ENCODE measurements at regions not wholly inside any gene's neighbourhood (a gene's known extent, or its start where the extent isn't known, plus 50 kb on each side); places are given as distances from the start of the nearest gene placed in this dataset.

- no peak for DNase-seq (ENCODE audit: low read depth)
Measured at GRCh38 chr21:43302062-43302700, 124.8 kb downstream of the SIK1 start.

GRCh38 chr21:43301409-43302061 lies 125.4 kb downstream of the SIK1 start:
- no peak for DNase-seq (ENCODE audit: low read depth)

GRCh38 chr21:43300496-43301408 lies 126.2 kb downstream of the SIK1 start:
- DNase-seq (ENCODE audit: low read depth), result no peak

- no peak for DNase-seq (ENCODE audit: low read depth)
Measured at GRCh38 chr21:43299441-43300277, 127.3 kb downstream of the SIK1 start.

GRCh38 chr21:43298546-43299440 lies 128.1 kb downstream of the SIK1 start:
- no peak for DNase-seq (ENCODE audit: low read depth)

- DNase-seq (ENCODE audit: low read depth), result no peak
Measured at GRCh38 chr21:43297989-43298388, 128.9 kb downstream of the SIK1 start.

- no peak for DNase-seq (ENCODE audit: low read depth)
Measured at GRCh38 chr21:43297391-43297981, 128.7 kb downstream of the CRYAA start.

GRCh38 chr21:43295066-43295958 lies 126.5 kb downstream of the CRYAA start:
- DNase-seq (ENCODE audit: low read depth), result no peak

- no peak for DNase-seq (ENCODE audit: low read depth)
Measured at GRCh38 chr21:43294194-43294902, 125.5 kb downstream of the CRYAA start.

- no peak for DNase-seq (ENCODE audit: low read depth)
Measured at GRCh38 chr21:43292866-43293142, 124.0 kb downstream of the CRYAA start.

- DNase-seq (ENCODE audit: low read depth), result no peak
Measured at GRCh38 chr21:43292041-43292865, 123.4 kb downstream of the CRYAA start.

GRCh38 chr21:43291347-43291950 lies 122.6 kb downstream of the CRYAA start:
- DNase-seq (ENCODE audit: low read depth), result no peak

GRCh38 chr21:43290421-43291346 lies 121.9 kb downstream of the CRYAA start:
- DNase-seq (ENCODE audit: low read depth), result no peak

GRCh38 chr21:43289966-43290365 lies 121.2 kb downstream of the CRYAA start:
- DNase-seq (ENCODE audit: low read depth), result no peak

GRCh38 chr21:43289442-43289841 lies 120.6 kb downstream of the CRYAA start:
- DNase-seq (ENCODE audit: low read depth), result no peak

All from activated T-cell treated with anti-CD3 and anti-CD28 coated beads for 1 hour (primary cell).